Gastrocnemius medialis (tissue), 4 donors: ENCODE measurements at regions not wholly inside any gene's neighbourhood (a gene's known extent, or its start where the extent isn't known, plus 50 kb on each side); places are given as distances from the start of the nearest gene placed in this dataset.

Source experiments
- ATAC-seq, 2 donors: fragments of 150-250 bp; one replicate each; pipeline ENCODE4 v1.9.1; 2016
- DNase-seq, 2 donors: peaks; one replicate each; pipeline ENCODE4 v3.0.0-alpha.2; 2019
- H3K27ac ChIP-seq, 4 donors: fragments of 200-600 bp; sonication (generic); 1 replicate in 1 of 4; 2 replicates in 3 of 4; pipeline ENCODE4 v1.5.1; 2016 to 2018; ENCODE audit warnings: mild to moderate bottlenecking in 2 of 4, moderate library complexity in 1 of 4
- H3K27me3 ChIP-seq, 3 donors: fragments of 200-600 bp; sonication (generic) in 2 of 3; 1 replicate in 1 of 3; 2 replicates in 2 of 3; pipeline versions ENCODE4 v1.5.1 to v1.6.0; 2016 to 2019; ENCODE audit warnings: mild to moderate bottlenecking in 1 of 3, moderate library complexity in 1 of 3
- H3K36me3 ChIP-seq, 2 donors: fragments of 200-600 bp; sonication (generic) in 1 of 2; one replicate each; pipeline ENCODE4 v1.5.1; 2017 to 2018
- H3K4me1 ChIP-seq, 2 donors: fragments of 200-600 bp; sonication (generic) in 1 of 2; one replicate each; pipeline ENCODE4 v1.5.1; 2016 to 2017; ENCODE audit warnings: mild to moderate bottlenecking in 2 of 2
- H3K4me3 ChIP-seq, 4 donors: fragments of 200-600 bp; sonication (generic) in 3 of 4; 1 replicate in 1 of 4; 2 replicates in 3 of 4; pipeline ENCODE4 v1.5.1; 2016 to 2019; ENCODE audit warnings: mild to moderate bottlenecking in 2 of 4
- H3K9me3 ChIP-seq, 3 donors: fragments of 200-600 bp; sonication (generic) in 2 of 3; 1 replicate in 1 of 3; 2 replicates in 2 of 3; pipeline ENCODE4 v1.5.1; 2016 to 2019
- CTCF ChIP-seq, 5 experiments: fragments of 450-650 bp in 3 of 5; fragments of 200-600 bp in 2 of 5; sonication (generic) in 2 of 5; IDR thresholded peaks in 4 of 5; conservative IDR thresholded peaks in 1 of 5; 1 replicate in 4 of 5; 2 replicates in 1 of 5; pipeline ENCODE4 v1.5.1; 2016 to 2019; ENCODE audit warnings: antibody characterized with exemption in 5 of 5, mild to moderate bottlenecking in 3 of 5, moderate library complexity in 3 of 5
- POLR2A ChIP-seq, 2 donors: fragments of 450-650 bp; IDR thresholded peaks; one replicate each; pipeline ENCODE4 v1.6.1; 2017; ENCODE audit warnings: antibody characterized with exemption in 2 of 2, mild to moderate bottlenecking in 2 of 2, moderate library complexity in 2 of 2
- in situ Hi-C, 4 donors: fragments of 200-750 bp; cut with MboI; loops; one replicate each; pipeline versions ENCODE4 v1.15.0 to v1.8.0; 2017; ENCODE audit warnings: low sequenced_read_pairs in 4 of 4
- intact Hi-C: fragments of 100-400 bp; cut with DNase I; formaldehyde crosslinking; loops from one replicate; pipeline ENCODE4 v1.15.1; 2023; ENCODE audit warnings: low total_unique reads

- intact Hi-C loops (no loop called here), in situ Hi-C loops (no loop called here)
- TF ChIP-seq CTCF (IDR thresholded peaks at IDR 0.05 in 4 of 5, conservative IDR thresholded peaks at IDR 0.05 in 1 of 5) (no peak), POLR2A (IDR thresholded peaks at IDR 0.05) (no peak)
- ATAC-seq, result no peak
- H3K27me3 ChIP-seq, result no peaks in the 10 kb centered on the region
- peaks cover 0 to 5% of the 10 kb centered on the region in 2 donors for H3K4me1 ChIP-seq
- no peak overlapping the region for H3K4me3 ChIP-seq
- no peaks in the 10 kb centered on the region for H3K9me3 ChIP-seq
- H3K27ac ChIP-seq, result no peak overlapping the region
- no peak for DNase-seq
- no peaks in the 10 kb centered on the region for H3K36me3 ChIP-seq
These were observed 397.3 kb upstream of the KLF4 start for GRCh38 chr9:107886826-107887225.

DNA sequence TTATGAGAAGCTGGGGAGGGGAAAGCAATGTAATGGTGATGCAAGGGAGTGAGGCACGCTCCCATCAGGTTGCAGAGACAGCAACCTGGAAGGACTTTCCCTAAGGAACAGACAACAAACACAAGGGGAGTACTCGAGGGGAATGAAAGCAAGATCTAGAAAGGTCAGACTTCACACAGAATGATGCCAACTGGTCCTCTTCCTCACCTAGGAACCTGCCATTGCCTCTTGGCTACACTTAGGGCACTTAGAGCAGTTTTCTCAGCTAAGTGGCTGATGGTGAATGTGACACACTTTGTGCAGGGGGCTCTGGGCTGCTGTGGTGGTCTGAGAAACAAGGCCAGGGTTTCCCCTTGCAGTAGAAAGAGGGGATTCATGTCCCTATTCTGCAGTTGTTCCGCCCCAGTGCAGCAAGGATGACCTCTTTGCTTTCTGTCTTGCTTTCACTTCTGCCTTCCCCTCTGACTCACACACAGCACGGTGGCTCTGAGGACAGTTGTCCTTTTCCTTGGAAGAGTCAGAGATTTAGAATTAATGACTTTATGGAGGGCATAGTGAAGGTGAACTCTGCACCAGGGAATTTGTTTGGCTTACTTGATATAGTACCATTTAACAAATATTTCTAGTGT lies 394.0 kb upstream of the KLF4 start:
- TF ChIP-seq POLR2A (IDR thresholded peaks at IDR 0.05) (no peak), CTCF (IDR thresholded peaks at IDR 0.05 in 4 of 5, conservative IDR thresholded peaks at IDR 0.05 in 1 of 5) (no peak)
- H3K9me3 ChIP-seq, result no peaks in the 10 kb centered on the region
- H3K27me3 ChIP-seq, result no peaks in the 10 kb centered on the region
- no peak overlapping the region for H3K4me3 ChIP-seq
- H3K4me1 ChIP-seq, result no peaks in the 10 kb centered on the region
- intact Hi-C loops (no loop called here), in situ Hi-C loops (no loop called here)
- DNase-seq (no peak), ATAC-seq (no peak)
- no peak overlapping the region for H3K27ac ChIP-seq
- no peaks in the 10 kb centered on the region for H3K36me3 ChIP-seq

DNA sequence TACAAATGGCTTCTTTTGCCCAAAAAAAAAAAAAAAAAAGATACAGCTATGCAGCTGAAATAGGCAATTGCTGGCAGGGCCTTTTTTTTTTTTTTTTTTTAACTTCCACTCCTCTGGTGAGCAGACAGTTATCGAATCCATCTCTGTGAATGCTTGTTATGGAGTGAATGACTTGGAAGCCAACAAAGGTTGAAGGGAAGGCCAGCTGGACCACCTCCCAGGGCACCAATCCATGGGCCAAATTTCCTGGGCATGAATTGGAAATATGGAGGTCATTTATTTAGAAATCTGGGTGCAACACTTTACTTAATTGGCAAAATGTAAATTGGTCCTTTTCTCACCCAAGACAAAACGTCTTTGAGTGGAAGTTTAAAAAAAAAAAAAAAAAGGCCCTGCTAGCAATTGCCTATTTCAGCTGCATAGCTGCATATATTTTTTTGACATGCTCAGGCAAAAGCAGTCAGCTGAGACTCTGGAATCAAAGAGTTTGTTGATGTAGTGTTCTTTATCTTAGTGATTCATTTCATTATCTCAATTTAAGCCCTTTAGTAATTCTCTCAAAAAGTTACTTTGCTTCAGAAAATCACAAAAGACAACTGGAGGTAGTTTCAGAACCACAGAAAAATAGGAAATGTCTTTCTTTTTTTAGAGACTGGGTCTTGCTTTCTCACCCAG lies 392.2 kb upstream of the KLF4 start:
- H3K27ac ChIP-seq, result no peak overlapping the region
- intact Hi-C loops, result no loop called here
- H3K4me3 ChIP-seq, result no peak overlapping the region
- in situ Hi-C loops, result no loop called here
- no peaks in the 10 kb centered on the region for H3K36me3 ChIP-seq
- DNase-seq, result no peak
- no peak for TF ChIP-seq POLR2A (IDR thresholded peaks at IDR 0.05)
- TF ChIP-seq CTCF (IDR thresholded peaks at IDR 0.05 in 4 of 5, conservative IDR thresholded peaks at IDR 0.05 in 1 of 5), result no peak
- no peaks in the 10 kb centered on the region for H3K27me3 ChIP-seq
- H3K9me3 ChIP-seq, result no peaks in the 10 kb centered on the region
- no peaks in the 10 kb centered on the region for H3K4me1 ChIP-seq
- no peak for ATAC-seq

GRCh38 chr9:107878462-107878861 lies 388.9 kb upstream of the KLF4 start:
- no peaks in the 10 kb centered on the region for H3K27me3 ChIP-seq
- H3K4me3 ChIP-seq, result no peak overlapping the region
- no peaks in the 10 kb centered on the region for H3K9me3 ChIP-seq
- no peak overlapping the region for H3K27ac ChIP-seq
- no peak for ATAC-seq
- no peaks in the 10 kb centered on the region for H3K4me1 ChIP-seq
- intact Hi-C loops (no loop called here), in situ Hi-C loops (no loop called here)
- H3K36me3 ChIP-seq, result no peaks in the 10 kb centered on the region
- DNase-seq, result no peak
- TF ChIP-seq POLR2A (IDR thresholded peaks at IDR 0.05) (no peak), CTCF (IDR thresholded peaks at IDR 0.05 in 4 of 5, conservative IDR thresholded peaks at IDR 0.05 in 1 of 5) (no peak)
